ENCODE measurements at regions not wholly inside any gene's neighbourhood (a gene's known extent, or its start where the extent isn't known, plus 50 kb on each side); places are given as distances from the start of the nearest gene placed in this dataset.

GRCh38 chr3:72567474-72567873 lies 280.8 kb downstream of the SHQ1 start:
- Histone ChIP-seq H3K4me1 (ENCODE audit: control insufficient read depth, extremely low read depth, insufficient read depth, low read length) (no peaks in the 10 kb centered on the region), H3K9ac (replicated peaks; ENCODE audit: extremely low read depth, insufficient read depth, low read length) (no peak overlapping the region), H2AFZ (ENCODE audit: low read depth, low read length) (no peak overlapping the region), H4K20me1 (replicated peaks; ENCODE audit: control insufficient read depth, extremely low read depth, insufficient read depth, low read length) (no peaks in the 10 kb centered on the region), H3K79me2 (ENCODE audit: control insufficient read depth, insufficient read depth, low read length) (no peaks in the 10 kb centered on the region), H3K36me3 (ENCODE audit: control insufficient read depth in 2 of 2, extremely low read depth in 1 of 2, insufficient read depth in 2 of 2, low read length in 2 of 2) (no peaks in the 10 kb centered on the region), H3K4me2 (ENCODE audit: insufficient read depth, low read length) (no peak overlapping the region), H3K27me3 (ENCODE audit: control insufficient read depth in 2 of 2, insufficient read depth in 2 of 2, low read length in 2 of 2) (peaks cover 0 to 2% of the 10 kb centered on the region in 2 experiments), H3K9me1 (replicated peaks; ENCODE audit: control insufficient read depth, extremely low read depth, insufficient read depth, low read length) (no peaks in the 10 kb centered on the region), H3K4me3 (replicated peaks in 1 of 3; ENCODE audit: insufficient read depth in 1 of 3, low read depth in 1 of 3, low read length in 3 of 3) (no peak overlapping the region), H3K27ac (ENCODE audit: insufficient read depth, low read depth, low read length) (no peak overlapping the region), H3K9me3 (replicated peaks; ENCODE audit: control insufficient read depth, insufficient read depth, low read length) (no peaks in the 10 kb centered on the region)
- intact Hi-C loops (cut with micrococcal nuclease) (no loop called here), dilution Hi-C loops (cut with MboI; ENCODE audit: extremely low pct_ligation_motif_present, low sequenced_read_pairs) (no loop called here)
- ChIA-PET POLR2A (no interaction called here), CTCF (interaction anchor here (0.8 kb wide), 1 partner anchor 13 kb away, joined by 3 read pairs; no protein-coding TSS in a partner anchor)
- no TSS peak for BruUV-seq (replicated peaks)
- TF ChIP-seq EZH2 (IDR thresholded peaks at IDR 0.05; ENCODE audit: borderline replicate concordance, low read depth, low read length, severe bottlenecking), result no peak
- TF ChIP-seq GATA2 (IDR thresholded peaks at IDR 0.05; ENCODE audit: insufficient read depth, insufficient read length, low read depth, low read length), result no peak
- no peak for TF ChIP-seq POLR2A (IDR thresholded peaks at IDR 0.05; ENCODE audit: low read depth, low read length)
- no peak for TF ChIP-seq JUN (IDR thresholded peaks at IDR 0.05; ENCODE audit: borderline replicate concordance, insufficient read depth, insufficient read length, low read depth)
- no peak for TF ChIP-seq MYC (IDR thresholded peaks at IDR 0.05; ENCODE audit: low read depth, low read length)
- TF ChIP-seq FOS (IDR thresholded peaks at IDR 0.05; ENCODE audit: borderline replicate concordance, insufficient read depth, low read length), result no peak
- no peak for TF ChIP-seq POLR2AphosphoS5 (IDR thresholded peaks at IDR 0.05; ENCODE audit: insufficient read depth, low read depth, low read length)
- no peak for TF ChIP-seq CTCF (IDR thresholded peaks at IDR 0.05; ENCODE audit: extremely low read depth in 1 of 2, insufficient read depth in 1 of 2, low read depth in 1 of 2, low read length in 2 of 2)
- TF ChIP-seq, protein P1, sequence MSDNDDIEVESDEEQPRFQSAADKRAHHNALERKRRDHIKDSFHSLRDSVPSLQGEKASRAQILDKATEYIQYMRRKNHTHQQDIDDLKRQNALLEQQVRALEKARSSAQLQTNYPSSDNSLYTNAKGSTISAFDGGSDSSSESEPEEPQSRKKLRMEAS (IDR thresholded peaks at IDR 0.05; ENCODE audit: insufficient read depth, insufficient read length), result no peak
- FAIRE-seq (no peak), DNase-seq (ENCODE audit: low read depth, low spot score) (no peak)

Data from endothelial cell of umbilical vein (primary cell).